Lower lobe of right lung (tissue), 2 donors: ENCODE measurements at regions not wholly inside any gene's neighbourhood (a gene's known extent, or its start where the extent isn't known, plus 50 kb on each side); places are given as distances from the start of the nearest gene placed in this dataset.
A peak's percentile ranks its signal among the peaks of the same experiment; 100 is the strongest.

Experiments
- ATAC-seq, 2 donors: fragments of 200-7000 bp; cut with Tn5 transposase; one replicate each; pipeline ENCODE4 v1.9.1; 2020 to 2022; ENCODE audit warnings: mild to moderate bottlenecking in 2 of 2, moderate library complexity in 2 of 2
- DNase-seq: peaks from one replicate; pipeline ENCODE4 v3.0.0-alpha.2; 2020
- H3K27ac ChIP-seq: fragments of 200-600 bp; one replicate; pipeline ENCODE4 v1.8.0; 2022
- H3K27me3 ChIP-seq: fragments of 200-600 bp; one replicate; pipeline ENCODE4 v1.8.0; 2022; ENCODE audit warnings: low read depth
- H3K36me3 ChIP-seq: fragments of 200-600 bp; one replicate; pipeline ENCODE4 v1.8.0; 2022; ENCODE audit warnings: mild to moderate bottlenecking
- H3K4me1 ChIP-seq: fragments of 200-600 bp; one replicate; pipeline ENCODE4 v1.8.0; 2022
- H3K4me3 ChIP-seq: fragments of 200-600 bp; one replicate; pipeline ENCODE4 v1.8.0; 2022; ENCODE audit warnings: mild to moderate bottlenecking
- H3K9me3 ChIP-seq: fragments of 200-600 bp; one replicate; pipeline ENCODE4 v1.8.0; 2022
- CTCF ChIP-seq: fragments of 200-600 bp; IDR thresholded peaks from one replicate; pipeline ENCODE4 v1.8.0; 2022; ENCODE audit warnings: antibody characterized with exemption, mild to moderate bottlenecking
- intact Hi-C: fragments of 100-400 bp; cut with DNase I; formaldehyde crosslinking; loops from one replicate; pipeline ENCODE4 v1.11.0; 2022
- donor health status: DM: no; HTN: yes; CAD: no; lungs with severe emphysema.

- no peaks in the 10 kb centered on the region for H3K4me1 ChIP-seq
- H3K9me3 ChIP-seq, result no peaks in the 10 kb centered on the region
- TF ChIP-seq CTCF, result no peak
- H3K4me3 ChIP-seq, result no peak overlapping the region
- H3K36me3 ChIP-seq, result no peaks in the 10 kb centered on the region
- H3K27ac ChIP-seq, result no peak overlapping the region
- no peak for DNase-seq
- no peak for ATAC-seq
- intact Hi-C loops, result no loop called here
- H3K27me3 ChIP-seq, result peaks cover 18% of the 10 kb centered on the region
Observed at GRCh38 chr1:29849991-29850757, 613.9 kb downstream of the PTPRU start.

- ATAC-seq (peak in 1 of 2 donors; percentile 14), DNase-seq (no peak)
- peak; percentile 34 for TF ChIP-seq CTCF
- Histone ChIP-seq H3K36me3 (no peaks in the 10 kb centered on the region), H3K9me3 (no peaks in the 10 kb centered on the region), H3K27ac (no peak overlapping the region), H3K4me3 (no peak overlapping the region), H3K4me1 (no peaks in the 10 kb centered on the region), H3K27me3 (peaks cover 22% of the 10 kb centered on the region)
- intact Hi-C loops, result no loop called here
Observed at GRCh38 chr1:29849038-29849750, 612.9 kb downstream of the PTPRU start.

GRCh38 chr1:29845910-29846309 is 609.6 kb downstream of the PTPRU start:
- DNase-seq, result no peak
- no peaks in the 10 kb centered on the region for H3K36me3 ChIP-seq
- H3K27ac ChIP-seq, result no peak overlapping the region
- H3K9me3 ChIP-seq, result peaks cover 9% of the 10 kb centered on the region
- no peak for TF ChIP-seq CTCF
- no peak overlapping the region for H3K4me3 ChIP-seq
- H3K27me3 ChIP-seq, result peaks cover 28% of the 10 kb centered on the region
- no peaks in the 10 kb centered on the region for H3K4me1 ChIP-seq
- intact Hi-C loops, result no loop called here
- ATAC-seq, result no peak

GRCh38 chr1:29842130-29842529 is 605.8 kb downstream of the PTPRU start:
- no peak for TF ChIP-seq CTCF
- H3K4me1 ChIP-seq, result no peaks in the 10 kb centered on the region
- no peak overlapping the region for H3K27ac ChIP-seq
- no peak for ATAC-seq
- no peaks in the 10 kb centered on the region for H3K36me3 ChIP-seq
- H3K27me3 ChIP-seq, result peaks cover 20% of the 10 kb centered on the region
- intact Hi-C loops, result no loop called here
- peaks cover 9% of the 10 kb centered on the region for H3K9me3 ChIP-seq
- DNase-seq, result no peak
- H3K4me3 ChIP-seq, result no peak overlapping the region

GRCh38 chr1:29839726-29840125 is 603.4 kb downstream of the PTPRU start:
- no peak for ATAC-seq
- intact Hi-C loops, result no loop called here
- H3K27me3 ChIP-seq, result peaks cover 15% of the 10 kb centered on the region
- no peak for DNase-seq
- H3K27ac ChIP-seq, result no peak overlapping the region
- H3K4me3 ChIP-seq, result no peak overlapping the region
- TF ChIP-seq CTCF, result no peak
- peaks cover 9% of the 10 kb centered on the region for H3K9me3 ChIP-seq
- H3K4me1 ChIP-seq, result no peaks in the 10 kb centered on the region
- no peaks in the 10 kb centered on the region for H3K36me3 ChIP-seq
